SHP77 treated with DMSO at 0.1 percent for 48 hours (cell line): ENCODE measurements at regions not wholly inside any gene's neighbourhood (a gene's known extent, or its start where the extent isn't known, plus 50 kb on each side); places are given as distances from the start of the nearest gene placed in this dataset.

Experiments
- DNase-seq: peaks from one replicate; lab custom pipeline; 2025; lab: John Stamatoyannopoulos, UW

DNA sequence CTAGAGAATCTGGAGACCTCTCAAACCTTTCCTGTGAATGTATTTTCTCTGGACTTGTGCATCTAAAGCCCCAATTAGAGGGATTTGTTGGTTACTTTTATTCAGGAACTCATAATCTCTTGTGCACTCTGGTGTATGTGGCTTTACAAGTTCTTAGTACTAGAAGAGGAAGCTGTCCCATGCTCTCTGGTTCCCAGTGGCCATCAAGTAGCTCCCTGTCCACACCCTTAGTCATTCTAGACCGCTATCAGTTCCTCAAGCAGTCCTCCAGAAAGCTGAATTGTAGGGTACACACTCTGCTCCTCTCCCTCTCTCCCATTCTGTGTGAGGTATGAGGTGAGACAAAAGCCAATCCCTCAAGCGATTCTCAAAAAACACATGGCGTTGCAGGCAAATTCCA is 470.3 kb downstream of the PTPRC start:
- DNase-seq = no peak

DNA sequence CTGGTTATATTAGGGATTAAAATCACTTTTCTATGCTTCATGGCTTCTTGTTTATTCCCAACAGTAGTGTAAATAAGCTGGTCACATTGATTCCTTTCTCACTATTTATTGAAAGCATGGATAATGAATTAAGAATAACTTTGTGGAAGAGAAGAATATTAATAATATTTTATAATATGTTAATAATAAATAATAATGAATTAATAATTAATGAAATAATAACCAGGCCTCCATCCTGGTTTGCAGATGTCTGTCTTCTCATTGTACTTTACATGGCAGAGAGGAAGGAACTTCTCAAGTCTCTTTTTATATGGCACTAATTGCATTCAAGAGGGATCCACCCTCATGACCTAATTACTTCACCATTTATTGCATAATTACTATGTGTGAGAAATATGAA is 473.5 kb downstream of the PTPRC start:
- DNase-seq = no peak

DNA sequence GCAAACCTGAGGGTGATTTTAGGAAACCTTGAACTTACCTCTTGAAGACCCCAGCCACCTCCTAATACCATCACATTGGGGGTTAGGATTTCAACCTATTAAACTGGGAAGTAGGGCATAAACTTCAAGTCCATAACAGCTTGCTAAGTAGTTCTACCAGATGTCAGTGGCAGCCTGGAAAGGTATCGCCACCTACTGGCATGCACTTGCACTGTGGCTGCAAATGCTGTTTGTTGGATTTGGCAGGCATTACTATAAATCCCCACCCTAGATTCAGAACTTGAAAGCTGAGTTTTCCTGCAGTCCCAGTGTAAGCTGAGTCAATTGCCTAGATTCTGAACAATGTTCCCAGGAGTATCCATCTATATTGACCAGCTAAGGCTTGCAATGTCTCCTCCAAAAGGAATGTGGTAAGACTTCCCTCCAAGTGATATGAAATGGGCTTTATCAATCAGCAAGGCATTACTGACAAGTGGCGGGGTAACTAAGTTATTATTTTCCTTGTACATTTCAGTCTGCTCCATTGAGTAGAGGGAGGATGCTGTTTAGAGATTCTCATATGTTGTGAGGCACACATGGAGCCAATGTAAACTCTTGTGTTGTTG is 474.5 kb downstream of the PTPRC start:
- peak; percentile 59 for DNase-seq

GRCh38 chr1:199116488-199116887 is 477.6 kb downstream of the PTPRC start:
- DNase-seq = no peak

GRCh38 chr1:199121047-199121446 is 482.2 kb downstream of the PTPRC start:
- DNase-seq = no peak

DNA sequence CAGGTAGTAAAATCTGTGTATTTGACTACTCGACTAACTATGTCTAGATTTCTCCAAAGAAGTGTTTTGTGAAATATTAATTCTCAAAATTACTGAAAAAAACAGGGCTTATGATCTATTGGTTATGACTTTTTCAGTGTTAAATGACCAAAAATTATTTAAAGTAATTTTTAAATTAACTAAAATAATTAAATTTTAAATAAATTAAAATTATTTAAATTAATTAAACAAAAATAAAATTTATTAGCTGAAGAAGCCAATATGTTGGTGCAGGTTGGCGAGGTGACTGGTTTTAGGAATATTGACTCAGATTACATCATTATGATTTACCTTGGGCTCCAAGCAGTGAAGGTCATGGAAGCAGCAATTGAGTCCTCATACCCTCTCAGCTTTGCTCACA is 483.2 kb downstream of the PTPRC start:
- no peak for DNase-seq

DNA sequence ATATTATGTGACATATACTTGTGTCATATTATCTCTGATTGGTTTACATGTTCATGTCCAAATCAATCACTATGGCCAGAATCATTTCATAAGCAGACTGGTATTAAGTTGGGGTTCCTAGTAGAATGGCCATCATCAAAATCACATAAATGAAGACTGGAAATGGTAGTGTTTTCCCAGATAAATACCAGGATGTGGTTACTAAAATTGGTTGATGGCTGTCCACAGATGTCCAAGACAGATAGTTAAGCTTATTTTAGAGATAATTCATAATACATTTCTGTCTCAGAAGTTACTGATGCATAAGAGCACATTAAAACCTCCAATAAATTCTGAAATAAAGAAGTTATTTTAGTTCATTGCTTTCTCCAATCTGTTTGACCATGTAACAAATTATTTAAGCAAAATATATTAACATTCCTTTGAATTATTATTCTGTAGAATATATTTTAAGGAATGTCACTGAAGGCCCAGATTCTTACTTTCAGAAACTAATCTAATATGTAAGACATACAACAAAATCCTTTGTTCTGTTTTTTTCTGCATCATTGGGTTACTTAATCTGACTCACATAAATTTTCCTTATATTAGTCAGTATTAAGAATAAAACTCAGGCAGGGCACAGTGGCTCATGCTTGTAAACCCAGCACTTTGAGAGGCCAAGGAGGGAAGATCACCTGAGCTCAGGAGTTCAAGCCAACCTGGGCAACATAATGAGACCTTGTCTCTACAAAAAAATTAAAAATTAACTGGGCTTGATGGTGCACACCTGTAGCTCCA is 483.9 kb downstream of the PTPRC start:
- DNase-seq = no peak

GRCh38 chr1:199123615-199124014 is 484.8 kb downstream of the PTPRC start:
- DNase-seq = no peak

- DNase-seq = no peak
These were observed 485.5 kb downstream of the PTPRC start for GRCh38 chr1:199124351-199124750.

- no peak for DNase-seq
These were observed 490.4 kb downstream of the PTPRC start for GRCh38 chr1:199129247-199129646.

- no peak for DNase-seq
These were observed 493.2 kb downstream of the PTPRC start for GRCh38 chr1:199132006-199132405.

DNA sequence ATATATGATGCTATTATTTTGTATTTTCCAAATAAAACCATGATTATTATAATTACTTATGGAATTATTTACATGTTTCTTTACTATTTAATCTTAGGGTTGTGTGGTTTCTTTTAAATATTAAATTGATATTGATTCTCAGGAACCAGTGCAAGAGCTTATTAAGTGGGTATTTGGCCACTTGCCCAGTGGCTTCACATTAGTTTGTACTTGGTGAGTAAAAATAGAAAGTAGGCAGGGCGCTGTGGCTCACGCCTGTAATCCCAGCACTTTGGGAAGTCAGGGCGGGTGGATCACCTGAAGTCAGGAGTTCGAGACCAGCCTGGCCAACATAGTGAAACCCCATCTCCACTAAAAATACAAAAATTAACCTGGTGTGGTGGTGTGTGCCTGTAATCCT is 497.1 kb downstream of the PTPRC start:
- no peak for DNase-seq

DNA sequence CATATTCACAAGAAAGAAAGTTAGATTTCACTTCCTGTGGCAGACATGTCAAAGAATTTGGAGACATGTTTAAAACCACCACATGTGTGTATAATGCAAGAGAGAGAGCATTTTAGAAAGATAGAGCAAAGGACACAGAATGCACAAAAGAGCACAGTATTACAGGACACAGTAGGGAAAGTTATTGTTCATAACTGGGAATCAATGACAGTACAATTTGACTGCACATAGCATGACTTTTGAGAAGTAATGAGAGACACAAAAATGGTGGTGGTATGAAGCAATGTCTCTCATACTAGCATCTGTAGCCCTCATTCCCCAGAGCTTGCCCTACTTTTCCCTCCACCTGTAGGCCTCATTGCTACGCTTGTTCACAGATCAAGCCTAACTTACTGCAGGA is 499.2 kb downstream of the PTPRC start:
- DNase-seq = no peak

- DNase-seq = no peak
These were observed 510.8 kb downstream of the PTPRC start for GRCh38 chr1:199149591-199149990.

DNA sequence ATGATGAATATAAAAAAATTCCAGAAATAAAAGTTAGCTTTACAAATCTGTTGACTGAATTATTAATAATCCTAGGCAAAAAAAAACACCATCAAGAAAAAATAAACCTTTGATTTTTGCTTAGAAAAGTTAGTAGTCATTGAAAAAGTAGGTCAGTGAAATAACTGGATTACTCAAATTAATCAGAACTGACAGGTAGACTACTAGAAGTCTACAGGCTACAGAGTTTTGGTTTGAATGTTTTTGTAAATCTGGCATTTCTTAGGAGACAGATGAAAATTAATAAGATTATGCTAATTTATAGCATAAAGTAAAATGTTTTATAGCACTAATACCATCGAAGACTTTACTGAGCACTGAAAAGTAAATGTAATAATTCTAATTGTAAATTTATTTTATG is 511.9 kb downstream of the PTPRC start:
- DNase-seq = no peak

DNA sequence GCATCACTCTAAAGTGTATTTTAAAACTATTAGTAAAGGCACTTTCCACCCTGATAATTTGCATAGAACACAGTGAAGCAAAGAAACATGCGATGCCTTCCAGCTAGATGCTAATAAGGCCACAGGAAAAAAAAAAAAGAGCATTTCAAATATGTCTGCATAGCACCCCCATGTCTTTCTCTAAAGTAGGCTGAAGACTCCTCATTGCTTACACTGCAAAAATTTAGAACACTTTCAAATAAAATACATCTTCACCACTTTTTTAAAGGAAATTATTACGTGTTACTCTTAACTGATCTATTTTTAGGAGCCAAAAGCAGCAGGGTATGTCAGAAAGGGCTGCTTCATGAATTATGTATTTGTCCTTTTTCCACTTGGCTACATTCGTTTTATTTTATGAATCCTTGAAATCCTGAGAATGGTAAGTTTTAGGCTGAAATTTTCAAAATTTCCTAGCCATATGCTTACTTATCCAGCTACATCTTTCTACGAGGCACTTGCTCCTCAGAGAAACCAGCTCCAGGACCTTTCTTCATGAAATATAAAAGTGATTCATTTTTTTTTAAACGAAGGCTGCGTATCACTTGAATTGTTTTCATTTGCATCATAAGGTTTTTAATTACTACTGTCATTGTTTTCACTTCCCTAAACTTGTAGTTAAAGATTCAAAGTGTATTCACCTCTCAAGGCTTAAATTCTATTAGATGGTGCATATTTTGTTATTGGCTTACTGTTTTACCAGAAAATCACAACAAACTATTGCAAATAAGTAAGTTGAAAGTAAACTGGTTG is 513.0 kb downstream of the PTPRC start:
- DNase-seq = no peak

GRCh38 chr1:199152676-199153075 is 513.8 kb downstream of the PTPRC start:
- DNase-seq = no peak

DNA sequence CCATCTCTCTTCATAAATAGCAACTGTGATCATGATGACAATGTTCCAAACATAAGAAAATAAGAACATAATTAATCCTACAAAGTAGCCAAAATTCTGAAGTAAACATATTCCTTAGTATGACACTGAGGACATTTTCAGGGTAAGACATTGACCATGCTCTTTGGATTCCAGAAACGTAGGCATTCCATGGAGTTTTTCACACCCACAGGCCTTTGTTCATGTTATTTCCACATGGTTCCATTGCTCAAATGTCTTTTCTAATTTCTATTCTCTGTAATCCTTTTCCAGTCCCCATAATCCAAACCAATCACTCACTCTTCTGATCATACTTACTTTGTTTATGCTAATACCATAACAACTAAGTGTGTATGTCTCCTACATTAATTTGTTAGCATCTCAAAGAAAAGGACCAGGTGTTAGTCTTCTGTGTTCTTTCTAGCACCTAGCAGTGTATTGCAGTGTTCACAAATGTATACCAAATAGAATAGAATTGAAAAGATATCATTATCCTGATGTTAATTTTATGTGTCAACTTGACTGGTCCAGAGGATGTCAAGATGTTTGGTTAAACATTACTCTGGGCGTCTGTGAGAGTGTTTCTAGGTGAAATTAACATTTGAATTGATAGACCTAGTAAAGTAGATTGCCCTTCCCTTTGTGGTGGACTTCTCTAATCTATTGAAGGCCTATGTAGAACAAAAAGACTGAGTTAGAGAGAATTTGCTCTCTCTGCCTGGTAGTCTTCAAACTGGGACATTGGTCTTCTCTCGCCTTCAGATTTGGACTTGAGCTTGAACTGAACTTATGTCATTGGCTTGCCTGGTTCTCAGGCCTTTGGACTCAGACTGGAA is 516.6 kb downstream of the PTPRC start:
- DNase-seq = no peak

DNA sequence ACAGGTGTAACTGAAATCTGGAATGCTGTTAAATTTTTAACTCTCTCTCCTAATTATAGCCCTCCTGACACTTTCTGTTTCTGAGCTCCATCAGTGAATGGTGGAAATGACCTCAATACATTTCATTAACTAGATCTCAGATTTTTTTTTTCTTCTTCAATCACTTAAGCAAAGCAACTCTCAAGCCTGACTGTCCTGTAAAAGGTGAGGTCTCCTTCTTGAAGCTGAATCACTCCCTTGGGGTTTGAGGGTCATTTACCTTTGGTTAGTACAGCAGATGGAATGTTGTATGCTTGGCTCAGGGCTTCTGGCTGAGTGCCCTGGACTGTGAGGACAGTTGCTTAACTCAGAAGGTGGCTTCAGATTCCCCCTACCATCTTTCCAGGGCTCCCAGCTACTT is 518.7 kb downstream of the PTPRC start:
- no peak for DNase-seq

DNA sequence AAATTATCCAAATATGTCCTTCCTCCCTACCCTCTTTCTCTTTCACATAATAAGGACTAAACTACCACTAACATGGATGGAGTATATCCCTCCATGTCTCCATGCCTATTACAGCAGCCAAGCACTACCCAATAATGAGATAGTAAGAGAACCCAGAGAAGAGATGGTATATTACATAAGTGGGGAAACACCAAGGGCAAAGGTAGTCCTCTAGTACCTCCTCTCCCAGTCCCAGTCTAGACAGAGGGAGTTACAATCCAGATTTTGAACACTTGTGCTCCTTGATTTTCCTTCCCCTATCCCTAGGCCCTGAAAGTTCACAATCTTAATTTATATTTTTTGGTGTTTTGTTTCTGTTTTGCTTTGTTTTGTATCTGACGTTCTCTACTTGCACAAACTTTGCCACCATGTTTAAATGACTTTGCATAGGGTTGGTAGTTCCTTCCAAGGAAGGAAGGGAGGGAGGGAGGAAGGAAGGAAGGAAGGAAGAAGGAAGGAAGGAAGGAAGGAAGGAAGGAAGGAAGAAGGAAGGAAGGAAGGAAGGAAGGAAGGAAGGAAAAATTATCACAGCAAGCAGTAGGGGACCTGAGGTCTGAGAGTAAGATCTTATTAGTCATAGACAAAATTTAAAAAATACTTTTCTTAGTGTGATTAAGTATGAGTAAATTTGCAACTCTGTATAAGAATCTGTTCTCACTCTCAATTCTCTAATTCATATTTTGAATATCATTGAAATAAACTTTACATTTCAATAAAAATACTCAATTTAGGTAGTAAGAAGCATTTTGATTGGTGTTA is 521.9 kb downstream of the PTPRC start:
- DNase-seq = no peak

DNA sequence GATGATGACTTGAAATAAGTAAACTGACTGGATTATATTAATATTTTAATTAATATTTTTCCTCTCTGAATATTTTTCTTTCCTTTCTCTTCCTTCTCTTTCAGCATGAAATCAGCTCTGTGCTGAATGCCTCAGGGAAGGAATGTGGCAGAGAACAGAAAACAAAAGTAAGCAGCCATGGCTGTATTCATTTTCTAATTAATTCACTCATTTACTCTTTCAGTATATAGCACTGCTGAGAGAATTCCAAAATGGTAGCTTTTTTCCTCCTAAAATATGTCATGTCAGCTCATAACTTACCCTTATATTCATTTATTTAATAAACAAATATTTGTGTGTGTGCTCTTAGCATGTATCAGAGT is 522.5 kb downstream of the PTPRC start:
- no peak for DNase-seq
